Aorta (tissue), 5 donors: ENCODE measurements at regions not wholly inside any gene's neighbourhood (a gene's known extent, or its start where the extent isn't known, plus 50 kb on each side); places are given as distances from the start of the nearest gene placed in this dataset.

Experiments used
- ATAC-seq: fragments of 200-7000 bp; cut with Tn5 transposase; one replicate; pipeline ENCODE4 v1.9.1; 2022; ENCODE audit warnings: moderate library complexity; ENCODE audit not compliant: low FRiP score
- DNase-seq, 2 donors: peaks; one replicate each; pipeline ENCODE4 v3.0.0-alpha.2; 2020
- H3K27ac ChIP-seq, 2 donors: one replicate each; pipeline ENCODE4 v1.5.1; 2013; ENCODE audit warnings: low read length in 2 of 2, mild to moderate bottlenecking in 2 of 2, moderate library complexity in 2 of 2, control low read depth in 1 of 2, inconsistent platforms in 1 of 2, low read depth in 1 of 2
- H3K27me3 ChIP-seq, 2 donors: one replicate each; pipeline ENCODE4 v1.6.1; 2013; ENCODE audit warnings: control low read depth in 1 of 2, low read length in 1 of 2, mild to moderate bottlenecking in 1 of 2, moderate library complexity in 1 of 2; ENCODE audit not compliant: insufficient read depth in 2 of 2, control insufficient read depth in 1 of 2
- H3K36me3 ChIP-seq, 2 donors: one replicate each; pipeline ENCODE4 v1.6.1; 2013; ENCODE audit warnings: control low read depth in 1 of 2, low read length in 1 of 2, mild to moderate bottlenecking in 1 of 2; ENCODE audit not compliant: insufficient read depth in 2 of 2, control insufficient read depth in 1 of 2
- H3K4me1 ChIP-seq, 2 donors: one replicate each; pipeline ENCODE4 v1.6.1; 2013; ENCODE audit warnings: low read length in 2 of 2, control low read depth in 1 of 2, mild to moderate bottlenecking in 1 of 2, moderate library complexity in 1 of 2; ENCODE audit not compliant: insufficient read depth in 2 of 2, control insufficient read depth in 1 of 2
- H3K4me3 ChIP-seq, 2 donors: one replicate each; pipeline ENCODE4 v1.5.1; 2013; ENCODE audit warnings: low read length in 2 of 2, control low read depth in 1 of 2, mild to moderate bottlenecking in 1 of 2
- H3K9me3 ChIP-seq: one replicate; pipeline ENCODE4 v1.6.1; 2013; ENCODE audit warnings: mild to moderate bottlenecking, low read length; ENCODE audit not compliant: control insufficient read depth
- WGBS, 2 donors: extraction: QIAGEN DNeasy Blood & Tissue Kit; methylation state at CpG; one replicate each; pipeline ENCODE4 v1.1.7; 2013; 5-methylcytosine and 5-hydroxymethylcytosine counted together
- intact Hi-C, 2 donors: fragments of 100-400 bp; cut with DNase I; formaldehyde crosslinking; loops; one replicate each; pipeline versions ENCODE4 v1.14.2 to v1.15.0; 2022
- donor health status: healthy with polysubstance abuse.
- donor health status: Bipolar disorder and iron deficiency.
- donor health status: DM: no; HTN: no; CAD: no.
- donor health status: DM: no; HTN: no; CAD: no.
- donor health status: DM: yes; HTN: yes; CAD: no.

GRCh38 chr1:222891578-222891977 lies 76.7 kb downstream of the DISP1 start:
- DNase-seq (no peak), ATAC-seq (no peak)
- no peaks in the 10 kb centered on the region for H3K4me1 ChIP-seq
- no peaks in the 10 kb centered on the region for H3K27me3 ChIP-seq
- H3K36me3 ChIP-seq: no peaks in the 10 kb centered on the region
- H3K4me3 ChIP-seq: no peak overlapping the region
- intact Hi-C loops: no loop called here
- H3K9me3 ChIP-seq: no peaks in the 10 kb centered on the region
- H3K27ac ChIP-seq: no peak overlapping the region

- H3K36me3 ChIP-seq: no peaks in the 10 kb centered on the region
- H3K4me1 ChIP-seq: no peaks in the 10 kb centered on the region
- intact Hi-C loops: no loop called here
- H3K4me3 ChIP-seq: no peak overlapping the region
- no peaks in the 10 kb centered on the region for H3K9me3 ChIP-seq
- H3K27ac ChIP-seq: no peak overlapping the region
- H3K27me3 ChIP-seq: no peaks in the 10 kb centered on the region
- ATAC-seq (no peak), DNase-seq (no peak)
- 94 to 95% methylated on average over 8 of the region's 8 CpGs for WGBS, 2 donors
Observed at GRCh38 chr1:222892137-222892769, 77.4 kb downstream of the DISP1 start.

GRCh38 chr1:222893255-222893654 lies 78.4 kb downstream of the DISP1 start:
- no peak for ATAC-seq

DNA sequence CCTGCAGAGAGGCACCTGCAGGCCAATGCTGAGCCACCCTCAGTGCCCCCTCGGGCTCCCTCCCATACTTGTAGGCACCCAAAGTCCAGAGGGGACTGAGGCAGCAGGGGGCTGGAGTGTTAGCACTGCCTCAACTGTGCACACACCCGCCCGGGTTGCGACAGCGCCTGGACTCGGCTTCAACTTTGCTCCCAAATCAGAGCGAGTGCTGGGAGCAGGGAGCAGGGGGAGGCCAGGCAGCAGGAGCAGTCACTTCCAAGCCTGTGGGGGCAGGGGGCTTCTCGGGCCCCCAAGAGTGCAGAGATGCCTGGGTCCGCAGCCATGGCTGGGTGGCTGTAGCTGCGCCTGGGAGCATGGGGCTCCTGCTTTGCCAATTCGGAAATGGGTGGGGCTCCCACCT lies 79.5 kb downstream of the DISP1 start:
- Histone ChIP-seq H3K4me3 (no peak overlapping the region), H3K4me1 (no peaks in the 10 kb centered on the region), H3K27ac (no peak overlapping the region), H3K36me3 (no peaks in the 10 kb centered on the region), H3K9me3 (no peaks in the 10 kb centered on the region), H3K27me3 (no peaks in the 10 kb centered on the region)
- WGBS, 2 donors: 97% methylated on average over 11 of the region's 11 CpGs
- intact Hi-C loops: no loop called here
- DNase-seq (no peak), ATAC-seq (no peak)

More at GRCh38 chr1:222893255-222893654, 78.4 kb downstream of the DISP1 start:
- no peak overlapping the region for H3K27ac ChIP-seq
- no peak for DNase-seq
- no peaks in the 10 kb centered on the region for H3K36me3 ChIP-seq
- no peak overlapping the region for H3K4me3 ChIP-seq
- intact Hi-C loops: no loop called here
- no peaks in the 10 kb centered on the region for H3K4me1 ChIP-seq
- H3K9me3 ChIP-seq: no peaks in the 10 kb centered on the region
- 72 to 75% methylated on average over 13 of the region's 13 CpGs for WGBS, 2 donors
- H3K27me3 ChIP-seq: no peaks in the 10 kb centered on the region

GRCh38 chr1:222896630-222897526 lies 82.0 kb downstream of the DISP1 start:
- intact Hi-C loops: no loop called here
- ATAC-seq: no peak
- DNase-seq: no peak
- Histone ChIP-seq H3K9me3 (no peaks in the 10 kb centered on the region), H3K4me3 (no peak overlapping the region), H3K27me3 (no peaks in the 10 kb centered on the region), H3K27ac (no peak overlapping the region), H3K4me1 (no peaks in the 10 kb centered on the region), H3K36me3 (no peaks in the 10 kb centered on the region)
- 74 to 82% methylated on average over 3 of the region's 3 CpGs for WGBS, 2 donors

GRCh38 chr1:222897527-222898190 lies 82.8 kb downstream of the DISP1 start:
- Histone ChIP-seq H3K27ac (no peak overlapping the region), H3K4me1 (no peaks in the 10 kb centered on the region), H3K27me3 (no peaks in the 10 kb centered on the region), H3K36me3 (no peaks in the 10 kb centered on the region), H3K9me3 (no peaks in the 10 kb centered on the region), H3K4me3 (peak overlapping the region in 1 of 2 donors; percentile 24)
- ATAC-seq: no peak
- intact Hi-C loops: no loop called here
- no peak for DNase-seq
- WGBS, 2 donors: 8 to 10% methylated on average over 4 of the region's 4 CpGs

- peak overlapping the region in 1 of 2 donors; percentile 24 for H3K4me3 ChIP-seq
- no peaks in the 10 kb centered on the region for H3K27me3 ChIP-seq
- WGBS, 2 donors: 6 to 10% methylated on average over 1 of the region's 1 CpG
- intact Hi-C loops: no loop called here
- H3K4me1 ChIP-seq: no peaks in the 10 kb centered on the region
- ATAC-seq: no peak
- no peaks in the 10 kb centered on the region for H3K36me3 ChIP-seq
- no peak for DNase-seq
- H3K9me3 ChIP-seq: no peaks in the 10 kb centered on the region
- H3K27ac ChIP-seq: no peak overlapping the region
Observed at GRCh38 chr1:222898191-222898527, 83.3 kb downstream of the DISP1 start.

- H3K27me3 ChIP-seq: no peaks in the 10 kb centered on the region
- 80 to 93% methylated on average over 4 of the region's 4 CpGs for WGBS, 2 donors
- no peak overlapping the region for H3K4me3 ChIP-seq
- no peaks in the 10 kb centered on the region for H3K4me1 ChIP-seq
- no peak overlapping the region for H3K27ac ChIP-seq
- DNase-seq: no peak
- H3K9me3 ChIP-seq: no peaks in the 10 kb centered on the region
- no peaks in the 10 kb centered on the region for H3K36me3 ChIP-seq
- intact Hi-C loops: no loop called here
- no peak for ATAC-seq
Observed at GRCh38 chr1:222899471-222899870, 84.6 kb downstream of the DISP1 start.
